GM21360 (cell line): ENCODE measurements at regions not wholly inside any gene's neighbourhood (a gene's known extent, or its start where the extent isn't known, plus 50 kb on each side); places are given as distances from the start of the nearest gene placed in this dataset.
"Not testable (repeated sequence)": the region's sequence is repeated elsewhere in the genome, so short reads cannot be mapped to it uniquely, and the experiment has no call there.

Source experiments
- ATAC-seq: cut with Tn5 transposase; IDR thresholded peaks from one replicate; pipeline ENCODE4 v1.9.1; 2021; ENCODE audit warnings: mild to moderate bottlenecking, moderate library complexity; ENCODE audit not compliant: unreplicated experiment

GRCh38 chr2:47964277-47964676, 58.0 kb upstream of the FBXO11 start:
- ATAC-seq: no peak

GRCh38 chr2:47964722-47965434, 58.6 kb upstream of the FBXO11 start:
- no peak for ATAC-seq

GRCh38 chr2:47976728-47977127, 70.4 kb upstream of the FBXO11 start:
- not testable (repeated sequence) for ATAC-seq

- no peak for ATAC-seq
These were observed 77.7 kb upstream of the FBXO11 start for GRCh38 chr2:47984041-47984440.

- ATAC-seq: no peak
These were observed 84.2 kb upstream of the FBXO11 start for GRCh38 chr2:47990503-47990902.

- no peak for ATAC-seq
These were observed 86.4 kb upstream of the FBXO11 start for GRCh38 chr2:47992671-47993070.

GRCh38 chr2:47996808-47997207, 90.5 kb upstream of the FBXO11 start:
- no peak for ATAC-seq

GRCh38 chr2:47999512-47999911, 93.2 kb upstream of the FBXO11 start:
- ATAC-seq: no peak

GRCh38 chr2:48001498-48001897, 95.2 kb upstream of the FBXO11 start:
- no peak for ATAC-seq

GRCh38 chr2:48006094-48006493, 99.8 kb upstream of the FBXO11 start:
- ATAC-seq: no peak

GRCh38 chr2:48007699-48008268, 101.5 kb upstream of the FBXO11 start:
- no peak for ATAC-seq

- no peak for ATAC-seq
These were observed 103.0 kb upstream of the FBXO11 start for GRCh38 chr2:48009256-48009655.

GRCh38 chr2:48015421-48015820, 109.1 kb upstream of the FBXO11 start:
- no peak for ATAC-seq

GRCh38 chr2:48016225-48017019, 110.1 kb upstream of the FBXO11 start:
- no peak for ATAC-seq

GRCh38 chr2:48017136-48017535, 110.8 kb upstream of the FBXO11 start:
- ATAC-seq: no peak

GRCh38 chr2:48018480-48018879, 112.2 kb upstream of the FBXO11 start:
- no peak for ATAC-seq

GRCh38 chr2:48026865-48027264, 120.6 kb upstream of the FBXO11 start:
- no peak for ATAC-seq

GRCh38 chr2:48032765-48033164, 126.5 kb upstream of the FBXO11 start:
- ATAC-seq: no peak

GRCh38 chr2:48034295-48034694, 128.0 kb upstream of the FBXO11 start:
- ATAC-seq: no peak

- ATAC-seq: no peak
These were observed 130.0 kb upstream of the FBXO11 start for GRCh38 chr2:48036312-48036711.

- no peak for ATAC-seq
These were observed 133.1 kb upstream of the FBXO11 start for GRCh38 chr2:48039209-48039990.
